ENCODE measurements at regions not wholly inside any gene's neighbourhood (a gene's known extent, or its start where the extent isn't known, plus 50 kb on each side); places are given as distances from the start of the nearest gene placed in this dataset.

DNA sequence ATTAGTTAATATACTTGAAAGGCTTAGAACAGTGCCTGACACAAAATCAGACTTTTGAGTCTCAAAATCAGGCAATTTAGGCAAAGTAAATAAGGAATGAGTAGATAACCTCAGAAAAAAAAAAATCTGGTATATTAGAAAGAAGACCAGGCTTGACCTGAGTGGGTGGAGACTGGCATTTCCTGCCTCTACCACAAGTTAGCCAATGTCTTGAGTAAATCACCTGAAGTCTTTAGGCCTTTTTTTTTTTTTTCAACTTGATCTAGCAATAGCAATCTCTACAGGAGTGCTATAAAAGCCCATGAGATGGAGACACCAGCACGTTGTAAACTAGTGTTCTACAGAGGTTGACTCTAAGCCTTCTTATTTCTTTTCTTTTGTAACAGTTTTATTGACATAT lies 104.2 kb upstream of the RASEF start:
- WGBS (ENCODE audit: insufficient coverage, insufficient replicate concordance, low lambda C conversion rate, missing lambda C conversion rate) = 0% methylated on average over 1 of the region's 1 CpG
- RAD21 ChIA-PET (ENCODE audit: unreplicated experiment) = no interaction called here
- ATAC-seq (no peak), FAIRE-seq (no peak), DNase-seq (ENCODE audit: low read depth, low spot score) (no peak)
- Histone ChIP-seq H3K4me3 (no peak overlapping the region), H3K36me3 (ENCODE audit: control insufficient read depth in 2 of 2, insufficient read depth in 2 of 2, low read length in 1 of 2) (no peaks in the 10 kb centered on the region), H3K9me3 (replicated peaks; ENCODE audit: control insufficient read depth, insufficient read depth, low read length) (no peaks in the 10 kb centered on the region), H2AFZ (ENCODE audit: control insufficient read depth, low read depth, low read length) (no peak overlapping the region), H3K4me1 (ENCODE audit: control insufficient read depth, insufficient read depth, low read length) (no peaks in the 10 kb centered on the region), H3K79me2 (ENCODE audit: control insufficient read depth, insufficient read depth, low read length) (no peaks in the 10 kb centered on the region), H3K27me3 (replicated peaks in 1 of 2; ENCODE audit: control insufficient read depth in 2 of 2, insufficient read depth in 2 of 2, low read length in 1 of 2) (no peaks in the 10 kb centered on the region), H4K20me1 (ENCODE audit: control insufficient read depth, insufficient read depth) (no peaks in the 10 kb centered on the region), H3K4me2 (ENCODE audit: control insufficient read depth, insufficient read depth) (no peak overlapping the region), H3K27ac (ENCODE audit: control insufficient read depth, insufficient read depth) (no peak overlapping the region), H3K9ac (ENCODE audit: control insufficient read depth, insufficient read depth, low read length) (no peak overlapping the region)
- no peak for TF ChIP-seq CHD2 (IDR thresholded peaks at IDR 0.05; ENCODE audit: borderline replicate concordance, low read depth, low read length)
- SMC1A ChIA-PET (ENCODE audit: uncharacterized antibody, unreplicated experiment) = interaction anchor here (0.9 kb wide), 1 partner anchor 10 kb away, joined by 3 read pairs; no protein-coding TSS in a partner anchor
- in situ Hi-C loops (cut with MboI) (no loop called here), intact Hi-C loops (cut with micrococcal nuclease; ENCODE audit: unreplicated experiment) (no loop called here)
- CTCF ChIA-PET = interaction anchor here (0.5 kb wide), 1 partner anchor 29 kb away, joined by 3 read pairs; no protein-coding TSS in a partner anchor
- POLR2A ChIA-PET = interaction anchor here (0.7 kb wide), 1 partner anchor 807 kb away, joined by 3 read pairs; no protein-coding TSS in a partner anchor
- no TSS peak for BruUV-seq (replicated peaks)

DNA sequence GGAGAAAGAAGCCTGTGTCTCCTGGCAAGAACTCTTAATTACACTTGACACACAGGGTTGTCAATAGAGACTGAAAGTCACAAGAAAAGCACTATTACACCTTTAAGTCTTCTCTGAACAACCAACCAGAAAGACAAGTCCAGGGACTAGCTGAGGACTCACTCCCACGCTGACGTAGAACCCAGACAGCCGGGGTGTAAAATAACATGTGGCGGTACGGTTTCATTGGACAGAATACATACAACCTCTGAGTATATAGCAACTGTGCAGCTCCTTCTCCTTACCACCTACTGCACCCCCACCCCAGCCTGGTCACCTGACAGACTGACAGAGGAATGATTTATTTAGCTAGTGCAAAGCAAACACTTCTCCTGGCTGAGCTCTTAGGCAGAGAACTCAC lies 103.4 kb upstream of the RASEF start:
- H4K20me1 ChIP-seq (ENCODE audit: control insufficient read depth, insufficient read depth) = no peaks in the 10 kb centered on the region
- no peak overlapping the region for H2AFZ ChIP-seq (ENCODE audit: control insufficient read depth, low read depth, low read length)
- FAIRE-seq (no peak), ATAC-seq (no peak), DNase-seq (ENCODE audit: low read depth, low spot score) (no peak)
- WGBS (ENCODE audit: insufficient coverage, insufficient replicate concordance, low lambda C conversion rate, missing lambda C conversion rate) = 47% methylated on average over 5 of the region's 5 CpGs
- H3K9me3 ChIP-seq (replicated peaks; ENCODE audit: control insufficient read depth, insufficient read depth, low read length) = no peaks in the 10 kb centered on the region
- POLR2A ChIA-PET = interaction anchor here (0.7 kb wide), 1 partner anchor 808 kb away, joined by 3 read pairs; no protein-coding TSS in a partner anchor
- CTCF ChIA-PET = interaction anchor here (0.5 kb wide), 1 partner anchor 28 kb away, joined by 3 read pairs; no protein-coding TSS in a partner anchor
- no peaks in the 10 kb centered on the region for H3K27me3 ChIP-seq (replicated peaks in 1 of 2; ENCODE audit: control insufficient read depth in 2 of 2, insufficient read depth in 2 of 2, low read length in 1 of 2)
- no peak overlapping the region for H3K4me3 ChIP-seq
- no peak overlapping the region for H3K4me2 ChIP-seq (ENCODE audit: control insufficient read depth, insufficient read depth)
- in situ Hi-C loops (cut with MboI) (no loop called here), intact Hi-C loops (cut with micrococcal nuclease; ENCODE audit: unreplicated experiment) (no loop called here)
- no peaks in the 10 kb centered on the region for H3K4me1 ChIP-seq (ENCODE audit: control insufficient read depth, insufficient read depth, low read length)
- H3K79me2 ChIP-seq (ENCODE audit: control insufficient read depth, insufficient read depth, low read length) = no peaks in the 10 kb centered on the region
- BruUV-seq (replicated peaks) = no TSS peak
- no peak overlapping the region for H3K27ac ChIP-seq (ENCODE audit: control insufficient read depth, insufficient read depth)
- RAD21 ChIA-PET (ENCODE audit: unreplicated experiment) = no interaction called here
- SMC1A ChIA-PET (ENCODE audit: uncharacterized antibody, unreplicated experiment) = interaction anchor here (0.9 kb wide), 1 partner anchor 9 kb away, joined by 3 read pairs; no protein-coding TSS in a partner anchor
- H3K36me3 ChIP-seq (ENCODE audit: control insufficient read depth in 2 of 2, insufficient read depth in 2 of 2, low read length in 1 of 2) = no peaks in the 10 kb centered on the region
- no peak overlapping the region for H3K9ac ChIP-seq (ENCODE audit: control insufficient read depth, insufficient read depth, low read length)
- TF ChIP-seq, protein P1, sequence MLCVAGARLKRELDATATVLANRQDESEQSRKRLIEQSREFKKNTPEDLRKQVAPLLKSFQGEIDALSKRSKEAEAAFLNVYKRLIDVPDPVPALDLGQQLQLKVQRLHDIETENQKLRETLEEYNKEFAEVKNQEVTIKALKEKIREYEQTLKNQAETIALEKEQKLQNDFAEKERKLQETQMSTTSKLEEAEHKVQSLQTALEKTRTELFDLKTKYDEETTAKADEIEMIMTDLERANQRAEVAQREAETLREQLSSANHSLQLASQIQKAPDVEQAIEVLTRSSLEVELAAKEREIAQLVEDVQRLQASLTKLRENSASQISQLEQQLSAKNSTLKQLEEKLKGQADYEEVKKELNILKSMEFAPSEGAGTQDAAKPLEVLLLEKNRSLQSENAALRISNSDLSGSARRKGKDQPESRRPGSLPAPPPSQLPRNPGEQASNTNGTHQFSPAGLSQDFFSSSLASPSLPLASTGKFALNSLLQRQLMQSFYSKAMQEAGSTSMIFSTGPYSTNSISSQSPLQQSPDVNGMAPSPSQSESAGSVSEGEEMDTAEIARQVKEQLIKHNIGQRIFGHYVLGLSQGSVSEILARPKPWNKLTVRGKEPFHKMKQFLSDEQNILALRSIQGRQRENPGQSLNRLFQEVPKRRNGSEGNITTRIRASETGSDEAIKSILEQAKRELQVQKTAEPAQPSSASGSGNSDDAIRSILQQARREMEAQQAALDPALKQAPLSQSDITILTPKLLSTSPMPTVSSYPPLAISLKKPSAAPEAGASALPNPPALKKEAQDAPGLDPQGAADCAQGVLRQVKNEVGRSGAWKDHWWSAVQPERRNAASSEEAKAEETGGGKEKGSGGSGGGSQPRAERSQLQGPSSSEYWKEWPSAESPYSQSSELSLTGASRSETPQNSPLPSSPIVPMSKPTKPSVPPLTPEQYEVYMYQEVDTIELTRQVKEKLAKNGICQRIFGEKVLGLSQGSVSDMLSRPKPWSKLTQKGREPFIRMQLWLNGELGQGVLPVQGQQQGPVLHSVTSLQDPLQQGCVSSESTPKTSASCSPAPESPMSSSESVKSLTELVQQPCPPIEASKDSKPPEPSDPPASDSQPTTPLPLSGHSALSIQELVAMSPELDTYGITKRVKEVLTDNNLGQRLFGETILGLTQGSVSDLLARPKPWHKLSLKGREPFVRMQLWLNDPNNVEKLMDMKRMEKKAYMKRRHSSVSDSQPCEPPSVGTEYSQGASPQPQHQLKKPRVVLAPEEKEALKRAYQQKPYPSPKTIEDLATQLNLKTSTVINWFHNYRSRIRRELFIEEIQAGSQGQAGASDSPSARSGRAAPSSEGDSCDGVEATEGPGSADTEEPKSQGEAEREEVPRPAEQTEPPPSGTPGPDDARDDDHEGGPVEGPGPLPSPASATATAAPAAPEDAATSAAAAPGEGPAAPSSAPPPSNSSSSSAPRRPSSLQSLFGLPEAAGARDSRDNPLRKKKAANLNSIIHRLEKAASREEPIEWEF (IDR thresholded peaks at IDR 0.05; ENCODE audit: insufficient replicate concordance, low read depth, low read length) = no peak
- TF ChIP-seq SP1 (IDR thresholded peaks at IDR 0.05; ENCODE audit: low read depth, low read length) (no peak), FOXK2 (IDR thresholded peaks at IDR 0.05) (no peak), GABPA (IDR thresholded peaks at IDR 0.05; ENCODE audit: low read depth) (no peak), RCOR1 (conservative IDR thresholded peaks at IDR 0.05; ENCODE audit: low read depth, low read length) (no peak), MXI1 (IDR thresholded peaks at IDR 0.05; ENCODE audit: low read depth, low read length) (no peak), TARDBP (IDR thresholded peaks at IDR 0.05; ENCODE audit: borderline replicate concordance) (no peak), ETV6 (conservative IDR thresholded peaks at IDR 0.05 in 1 of 2, IDR thresholded peaks at IDR 0.05 in 1 of 2; ENCODE audit: borderline replicate concordance in 1 of 2, low read depth in 1 of 2) (no peak)
- TF ChIP-seq, protein P2, sequence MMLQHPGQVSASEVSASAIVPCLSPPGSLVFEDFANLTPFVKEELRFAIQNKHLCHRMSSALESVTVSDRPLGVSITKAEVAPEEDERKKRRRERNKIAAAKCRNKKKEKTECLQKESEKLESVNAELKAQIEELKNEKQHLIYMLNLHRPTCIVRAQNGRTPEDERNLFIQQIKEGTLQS (IDR thresholded peaks at IDR 0.05; ENCODE audit: borderline replicate concordance, extremely low read depth, low read depth, low read length) = no peak
- TF ChIP-seq, protein P3, sequence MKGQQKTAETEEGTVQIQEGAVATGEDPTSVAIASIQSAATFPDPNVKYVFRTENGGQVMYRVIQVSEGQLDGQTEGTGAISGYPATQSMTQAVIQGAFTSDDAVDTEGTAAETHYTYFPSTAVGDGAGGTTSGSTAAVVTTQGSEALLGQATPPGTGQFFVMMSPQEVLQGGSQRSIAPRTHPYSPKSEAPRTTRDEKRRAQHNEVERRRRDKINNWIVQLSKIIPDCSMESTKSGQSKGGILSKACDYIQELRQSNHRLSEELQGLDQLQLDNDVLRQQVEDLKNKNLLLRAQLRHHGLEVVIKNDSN (IDR thresholded peaks at IDR 0.05; ENCODE audit: borderline replicate concordance, extremely low read length, insufficient read depth, low read depth, low read length) = no peak

All from GM12878 (cell line).